ENCODE measurements at regions not wholly inside any gene's neighbourhood (a gene's known extent, or its start where the extent isn't known, plus 50 kb on each side); places are given as distances from the start of the nearest gene placed in this dataset.

DNA sequence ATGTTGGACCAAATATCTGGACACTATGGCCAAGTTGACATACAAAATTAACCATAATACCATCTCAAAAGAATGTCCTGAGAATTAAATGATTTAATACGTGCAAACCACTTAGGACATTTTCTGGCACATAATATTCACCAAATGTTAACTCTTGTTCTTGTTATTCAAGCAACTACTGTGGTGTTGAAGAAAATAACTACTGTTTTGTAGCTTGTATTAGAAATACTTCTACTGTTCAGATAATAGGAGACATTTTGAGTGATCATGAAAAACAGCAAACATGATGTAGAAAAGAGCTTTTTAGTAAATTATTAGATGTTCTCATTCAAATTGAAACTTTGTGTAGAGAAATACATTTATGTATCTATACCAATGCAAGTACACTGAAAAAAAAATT lies 140.7 kb upstream of the SMIM31 start:
- H3K27me3 ChIP-seq (replicated peaks; ENCODE audit: insufficient read depth), result no peaks in the 10 kb centered on the region
- in situ Hi-C loops (cut with MboI), result no loop called here

DNA sequence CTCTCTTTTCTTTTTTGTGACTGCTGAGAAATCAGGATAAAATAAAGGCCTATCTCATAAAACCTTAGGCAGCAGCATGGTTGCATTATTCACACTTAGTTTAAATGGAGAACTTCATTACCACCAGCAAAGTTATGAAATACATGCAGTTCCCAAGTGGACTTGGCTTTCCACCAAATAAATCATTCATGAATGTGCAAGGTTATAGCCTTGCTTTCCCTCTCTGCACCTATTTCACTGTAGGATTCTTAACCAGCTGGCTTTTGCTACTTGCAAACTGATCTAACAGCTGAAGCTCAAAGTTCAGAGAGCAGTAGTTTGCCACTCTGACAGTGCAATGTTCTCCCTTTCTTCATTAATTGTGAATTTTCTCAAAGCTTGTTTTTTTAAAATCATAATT lies 140.1 kb upstream of the SMIM31 start:
- no peaks in the 10 kb centered on the region for H3K36me3 ChIP-seq (ENCODE audit: low read depth)
- DNase-seq, result no peak
- no peaks in the 10 kb centered on the region for H3K27me3 ChIP-seq (replicated peaks; ENCODE audit: insufficient read depth)
- no peak overlapping the region for H3K9ac ChIP-seq
- H3K9me2 ChIP-seq (ENCODE audit: insufficient read depth), result no peaks in the 10 kb centered on the region
- no peaks in the 10 kb centered on the region for H3K4me1 ChIP-seq (ENCODE audit: insufficient read depth)
- H2AFZ ChIP-seq, result no peak overlapping the region
- TF ChIP-seq EZH2 (IDR thresholded peaks at IDR 0.05; ENCODE audit: insufficient read depth, poor library complexity, severe bottlenecking), result no peak
- TF ChIP-seq EZH2phosphoT487 (IDR thresholded peaks at IDR 0.05; ENCODE audit: insufficient read depth, low read depth), result no peak
- no peak overlapping the region for H3K27ac ChIP-seq
- no peaks in the 10 kb centered on the region for H3K79me2 ChIP-seq (ENCODE audit: insufficient read depth)
- in situ Hi-C loops (cut with MboI), result no loop called here
- no peaks in the 10 kb centered on the region for H3F3A ChIP-seq (ENCODE audit: insufficient read depth)
- no peak overlapping the region for H3K4me3 ChIP-seq
- H3K4me2 ChIP-seq (ENCODE audit: unreplicated experiment), result no peak overlapping the region
- H3K9me3 ChIP-seq (ENCODE audit: low read depth), result no peaks in the 10 kb centered on the region
- H4K20me1 ChIP-seq (ENCODE audit: insufficient read depth), result no peaks in the 10 kb centered on the region

More for the DNA sequence above, 140.7 kb upstream of the SMIM31 start:
- no peak for TF ChIP-seq EZH2phosphoT487 (IDR thresholded peaks at IDR 0.05; ENCODE audit: insufficient read depth, low read depth)
- no peak for TF ChIP-seq EZH2 (IDR thresholded peaks at IDR 0.05; ENCODE audit: insufficient read depth, poor library complexity, severe bottlenecking)
- Histone ChIP-seq H3F3A (ENCODE audit: insufficient read depth) (no peaks in the 10 kb centered on the region), H3K36me3 (ENCODE audit: low read depth) (no peaks in the 10 kb centered on the region), H4K20me1 (ENCODE audit: insufficient read depth) (no peaks in the 10 kb centered on the region), H3K79me2 (ENCODE audit: insufficient read depth) (no peaks in the 10 kb centered on the region), H3K27ac (no peak overlapping the region), H3K9me2 (ENCODE audit: insufficient read depth) (no peaks in the 10 kb centered on the region), H3K9me3 (ENCODE audit: low read depth) (no peaks in the 10 kb centered on the region), H3K4me2 (ENCODE audit: unreplicated experiment) (no peak overlapping the region), H3K9ac (no peak overlapping the region), H3K4me1 (ENCODE audit: insufficient read depth) (no peaks in the 10 kb centered on the region), H2AFZ (no peak overlapping the region), H3K4me3 (no peak overlapping the region)
- no peak for DNase-seq
- WGBS, 2 experiments (ENCODE audit: low coverage in 1 of 2, low lambda C conversion rate in 2 of 2, missing lambda C conversion rate in 2 of 2), result 27 to 41% methylated on average over 1 of the region's 1 CpG

DNA sequence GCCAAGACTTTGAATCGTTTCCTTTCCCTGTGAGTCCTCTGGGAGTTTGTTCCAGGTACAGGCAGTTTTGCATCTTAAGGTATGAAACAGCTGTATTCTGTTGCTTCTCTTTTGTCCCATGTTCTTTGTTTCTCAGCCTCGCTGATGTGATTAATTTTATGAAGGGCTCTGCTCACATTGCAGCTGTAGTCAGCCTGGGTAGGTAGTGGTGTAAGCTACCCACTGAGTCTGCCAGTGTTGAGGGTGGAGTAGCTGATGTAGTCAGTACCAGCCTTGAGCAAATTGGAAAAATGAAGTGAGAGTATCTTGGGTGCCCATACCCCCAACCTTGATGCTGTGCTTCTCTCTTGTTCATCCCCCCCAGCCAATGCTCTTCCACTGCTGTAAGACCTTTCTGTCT lies 139.6 kb upstream of the SMIM31 start:
- H3K4me2 ChIP-seq (ENCODE audit: unreplicated experiment), result no peak overlapping the region
- no peaks in the 10 kb centered on the region for H3F3A ChIP-seq (ENCODE audit: insufficient read depth)
- H3K36me3 ChIP-seq (ENCODE audit: low read depth), result no peaks in the 10 kb centered on the region
- no peak overlapping the region for H3K4me3 ChIP-seq
- in situ Hi-C loops (cut with MboI), result no loop called here
- TF ChIP-seq EZH2phosphoT487 (IDR thresholded peaks at IDR 0.05; ENCODE audit: insufficient read depth, low read depth), result no peak
- TF ChIP-seq EZH2 (IDR thresholded peaks at IDR 0.05; ENCODE audit: insufficient read depth, poor library complexity, severe bottlenecking), result no peak
- no peaks in the 10 kb centered on the region for H3K79me2 ChIP-seq (ENCODE audit: insufficient read depth)
- 2 to 3% methylated on average over 2 of the region's 2 CpGs for WGBS, 2 experiments (ENCODE audit: low coverage in 1 of 2, low lambda C conversion rate in 2 of 2, missing lambda C conversion rate in 2 of 2)
- no peaks in the 10 kb centered on the region for H3K9me2 ChIP-seq (ENCODE audit: insufficient read depth)
- H3K27me3 ChIP-seq (replicated peaks; ENCODE audit: insufficient read depth), result no peaks in the 10 kb centered on the region
- no peak overlapping the region for H3K27ac ChIP-seq
- DNase-seq, result no peak
- no peak overlapping the region for H3K9ac ChIP-seq
- H4K20me1 ChIP-seq (ENCODE audit: insufficient read depth), result no peaks in the 10 kb centered on the region
- H3K4me1 ChIP-seq (ENCODE audit: insufficient read depth), result no peaks in the 10 kb centered on the region
- H2AFZ ChIP-seq, result no peak overlapping the region
- no peaks in the 10 kb centered on the region for H3K9me3 ChIP-seq (ENCODE audit: low read depth)

DNA sequence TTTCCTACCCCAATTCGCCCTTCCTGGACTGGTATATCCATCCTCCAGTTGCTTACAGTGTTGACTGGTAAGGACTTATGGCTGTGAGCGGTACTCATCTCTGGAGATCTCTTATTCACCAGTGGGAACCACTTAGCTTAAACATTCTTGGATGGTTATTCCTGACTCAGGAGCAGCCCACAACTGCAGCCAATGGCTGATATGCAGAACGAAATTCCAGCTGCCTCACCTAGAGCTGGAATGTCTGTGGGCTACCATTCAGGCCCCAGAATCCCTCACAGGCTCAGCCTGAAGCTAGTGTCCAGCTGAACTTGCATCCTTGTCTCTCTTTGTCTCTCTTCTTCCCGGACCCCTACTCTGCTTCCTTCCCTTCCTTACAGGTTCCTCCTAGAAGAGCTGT lies 138.9 kb upstream of the SMIM31 start:
- Histone ChIP-seq H3K27ac (no peak overlapping the region), H3K4me2 (ENCODE audit: unreplicated experiment) (no peak overlapping the region), H3K4me3 (no peak overlapping the region), H2AFZ (no peak overlapping the region), H3K9me3 (ENCODE audit: low read depth) (no peaks in the 10 kb centered on the region), H3K36me3 (ENCODE audit: low read depth) (no peaks in the 10 kb centered on the region), H3K9me2 (ENCODE audit: insufficient read depth) (no peaks in the 10 kb centered on the region), H3K79me2 (ENCODE audit: insufficient read depth) (no peaks in the 10 kb centered on the region), H3K27me3 (replicated peaks; ENCODE audit: insufficient read depth) (no peaks in the 10 kb centered on the region), H3F3A (ENCODE audit: insufficient read depth) (no peaks in the 10 kb centered on the region), H3K4me1 (ENCODE audit: insufficient read depth) (no peaks in the 10 kb centered on the region), H4K20me1 (ENCODE audit: insufficient read depth) (no peaks in the 10 kb centered on the region), H3K9ac (no peak overlapping the region)
- WGBS, 2 experiments (ENCODE audit: low coverage in 1 of 2, low lambda C conversion rate in 2 of 2, missing lambda C conversion rate in 2 of 2), result 5 to 9% methylated on average over 4 of the region's 4 CpGs
- TF ChIP-seq EZH2phosphoT487 (IDR thresholded peaks at IDR 0.05; ENCODE audit: insufficient read depth, low read depth) (no peak), EZH2 (IDR thresholded peaks at IDR 0.05; ENCODE audit: insufficient read depth, poor library complexity, severe bottlenecking) (no peak)
- in situ Hi-C loops (cut with MboI), result no loop called here
- DNase-seq, result no peak

DNA sequence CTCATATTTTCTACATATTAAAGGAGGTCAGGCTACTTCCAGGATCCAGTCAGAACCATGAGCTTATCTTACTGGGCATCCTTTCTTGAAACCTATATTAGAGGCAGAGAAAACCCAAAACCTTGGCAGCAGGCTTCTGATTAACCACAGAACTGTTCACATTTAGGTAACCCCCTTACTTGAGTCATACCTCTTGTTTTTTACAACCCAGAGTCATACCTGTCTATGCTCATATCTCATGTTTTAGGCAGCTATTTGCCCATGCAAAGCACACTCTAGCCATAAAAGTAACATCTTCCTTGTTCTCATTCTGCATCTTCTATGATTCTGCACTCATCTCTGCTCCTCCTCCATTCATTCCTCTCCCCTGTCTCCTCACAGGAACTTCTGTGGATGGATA lies 138.0 kb upstream of the SMIM31 start:
- Histone ChIP-seq H3K27me3 (replicated peaks; ENCODE audit: insufficient read depth) (no peaks in the 10 kb centered on the region), H3K4me3 (no peak overlapping the region), H3K9ac (no peak overlapping the region), H4K20me1 (ENCODE audit: insufficient read depth) (no peaks in the 10 kb centered on the region), H3K79me2 (ENCODE audit: insufficient read depth) (no peaks in the 10 kb centered on the region), H3F3A (ENCODE audit: insufficient read depth) (no peaks in the 10 kb centered on the region), H3K27ac (no peak overlapping the region), H3K4me2 (ENCODE audit: unreplicated experiment) (no peak overlapping the region), H2AFZ (no peak overlapping the region), H3K9me2 (ENCODE audit: insufficient read depth) (no peaks in the 10 kb centered on the region), H3K36me3 (ENCODE audit: low read depth) (no peaks in the 10 kb centered on the region), H3K4me1 (ENCODE audit: insufficient read depth) (no peaks in the 10 kb centered on the region), H3K9me3 (ENCODE audit: low read depth) (no peaks in the 10 kb centered on the region)
- no peak for TF ChIP-seq EZH2 (IDR thresholded peaks at IDR 0.05; ENCODE audit: insufficient read depth, poor library complexity, severe bottlenecking)
- no peak for TF ChIP-seq EZH2phosphoT487 (IDR thresholded peaks at IDR 0.05; ENCODE audit: insufficient read depth, low read depth)
- in situ Hi-C loops (cut with MboI), result no loop called here
- DNase-seq, result no peak

All from GM23248 (cell line).